Kidney capillary endothelial cell (primary cell): ENCODE measurements at regions not wholly inside any gene's neighbourhood (a gene's known extent, or its start where the extent isn't known, plus 50 kb on each side); places are given as distances from the start of the nearest gene placed in this dataset.

Experiments used
- DNase-seq: peaks from one replicate; pipeline ENCODE4 v3.0.0-alpha.2; 2018; ENCODE audit warnings: low spot score

DNA sequence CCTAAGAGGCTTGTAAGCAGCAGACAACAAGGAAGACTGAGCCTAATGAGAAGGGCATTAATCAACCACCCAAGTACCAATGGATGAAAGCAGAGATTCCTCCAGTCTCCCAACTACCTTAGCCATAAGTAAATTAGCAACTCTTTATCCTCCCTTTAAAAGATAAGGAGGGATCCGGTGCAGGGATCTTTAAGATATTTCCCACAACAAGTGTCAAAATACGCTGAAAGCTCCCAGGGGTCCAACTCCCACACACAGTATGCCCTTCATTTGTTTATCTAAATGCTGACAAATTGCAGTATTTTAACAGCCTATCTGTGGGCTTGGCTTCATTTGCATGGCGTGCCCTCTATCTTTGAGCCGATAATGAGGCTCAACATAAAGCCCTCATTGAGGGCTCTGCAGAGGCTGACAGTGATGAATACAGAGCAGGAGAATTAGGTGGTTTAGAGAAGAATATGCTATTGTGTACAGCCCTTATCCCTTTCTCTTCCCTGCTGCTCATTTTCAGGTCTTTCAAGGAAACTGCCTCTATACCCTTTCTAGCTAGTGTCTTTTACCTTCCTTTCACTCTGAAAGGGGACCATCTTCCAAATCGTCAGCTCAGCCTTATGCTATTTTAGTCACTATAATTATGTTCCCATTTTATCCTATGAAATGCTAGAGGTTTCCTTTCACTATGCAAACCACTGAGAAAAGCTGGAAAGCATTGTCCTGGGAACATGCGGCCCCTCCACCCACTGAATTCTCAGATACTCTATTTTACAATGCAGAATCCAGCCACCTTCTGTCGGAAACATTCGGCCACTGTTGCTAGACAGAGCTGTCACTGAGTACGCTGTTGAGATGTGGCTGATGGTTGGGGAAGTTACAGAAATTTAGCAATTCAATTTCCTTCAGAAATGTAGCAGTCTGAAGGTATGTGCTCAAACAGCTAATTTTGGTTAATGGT lies 575.2 kb upstream of the JAG1 start:
- no peak for DNase-seq

DNA sequence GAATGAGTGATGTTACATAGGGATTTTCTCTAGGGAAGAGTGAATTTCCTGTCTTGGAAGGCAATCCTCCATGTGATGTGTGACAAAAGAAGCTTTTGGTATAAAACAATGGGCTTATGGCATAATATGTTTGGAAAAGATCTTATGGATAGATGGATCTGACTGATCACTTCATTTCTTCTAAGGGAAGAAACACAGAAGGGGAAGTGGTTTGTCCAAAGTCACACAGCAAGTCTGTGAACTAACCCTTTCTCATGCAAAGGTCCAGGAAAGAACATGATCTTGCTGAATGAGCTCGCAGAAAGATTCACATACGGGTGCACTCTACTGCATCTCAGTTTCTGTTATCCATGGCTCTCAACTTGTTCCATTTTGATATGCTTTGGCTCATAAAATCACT lies 575.9 kb upstream of the JAG1 start:
- no peak for DNase-seq

DNA sequence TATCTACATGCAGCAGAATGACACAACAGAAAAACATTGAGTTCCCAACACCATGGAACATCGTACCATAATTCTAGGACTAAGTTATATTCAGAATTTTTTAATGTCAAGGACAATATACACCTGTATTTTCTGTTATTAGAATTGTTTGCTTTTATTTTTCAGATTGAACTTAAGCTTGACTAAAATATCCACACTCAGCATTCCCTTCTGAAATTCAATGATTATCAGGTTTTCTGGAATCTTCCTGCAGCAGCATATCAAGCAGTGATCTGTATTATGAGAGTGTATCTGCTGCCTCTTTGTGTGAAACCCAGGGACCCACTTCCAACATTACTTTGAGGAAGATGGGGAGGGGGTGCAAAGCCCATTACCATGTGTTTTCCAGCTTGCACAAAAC lies 578.6 kb upstream of the JAG1 start:
- no peak for DNase-seq

DNA sequence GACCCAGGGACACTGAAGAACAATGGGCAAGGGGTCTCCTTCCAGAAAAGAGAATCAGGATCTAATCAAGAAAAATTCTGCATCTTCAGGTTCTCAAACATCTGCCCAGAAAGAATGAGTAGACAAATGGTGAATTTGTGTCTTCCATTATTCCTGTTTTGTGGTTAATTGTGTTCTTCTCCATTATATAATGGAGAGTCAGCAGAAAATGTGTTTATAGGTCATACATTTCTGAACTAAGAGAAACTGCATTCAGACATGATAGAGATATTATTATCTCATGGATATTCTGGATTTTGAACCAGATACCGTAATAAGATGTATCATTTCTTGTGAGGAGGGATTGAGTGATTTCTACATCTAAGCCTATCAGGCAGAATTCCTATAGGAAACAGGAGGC lies 581.7 kb upstream of the JAG1 start:
- no peak for DNase-seq

DNA sequence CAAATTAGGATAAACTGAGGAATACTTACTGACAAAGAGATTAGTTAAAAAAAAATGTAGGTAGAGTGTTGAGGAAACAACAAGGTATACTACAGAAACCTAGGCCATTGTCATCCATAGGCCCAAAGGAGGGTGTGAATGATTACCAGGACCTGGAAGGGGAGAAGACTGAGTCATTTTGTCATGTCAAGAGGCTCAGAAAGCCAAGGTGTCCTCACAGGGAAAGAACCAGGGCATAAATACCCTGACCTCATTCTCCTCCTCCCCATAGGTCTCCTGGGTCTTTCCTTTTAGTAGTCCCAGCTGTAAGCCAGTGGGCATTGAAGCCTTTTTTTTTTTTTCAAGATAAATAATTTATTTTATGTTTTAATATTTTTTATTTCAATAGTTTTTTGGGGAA lies 582.1 kb upstream of the JAG1 start:
- no peak for DNase-seq

DNA sequence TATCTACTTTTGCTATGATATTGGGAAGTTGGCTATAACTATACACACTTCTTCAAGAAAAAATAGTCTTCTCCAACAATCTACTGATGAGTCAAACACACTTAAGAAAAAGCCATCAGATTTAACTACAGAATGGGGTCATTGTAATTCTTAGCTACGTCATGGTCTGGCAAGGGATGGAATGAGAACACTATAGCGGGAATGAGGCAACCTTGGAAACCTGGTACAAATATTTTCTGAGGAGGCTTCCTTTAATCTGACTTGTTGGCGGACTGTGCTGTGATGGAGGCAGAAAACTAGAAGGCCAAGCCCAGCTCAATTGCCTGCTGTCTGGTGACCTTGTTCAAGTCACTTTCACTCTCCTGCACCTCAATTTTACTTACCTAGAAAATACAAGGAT lies 586.8 kb upstream of the JAG1 start:
- no peak for DNase-seq

DNA sequence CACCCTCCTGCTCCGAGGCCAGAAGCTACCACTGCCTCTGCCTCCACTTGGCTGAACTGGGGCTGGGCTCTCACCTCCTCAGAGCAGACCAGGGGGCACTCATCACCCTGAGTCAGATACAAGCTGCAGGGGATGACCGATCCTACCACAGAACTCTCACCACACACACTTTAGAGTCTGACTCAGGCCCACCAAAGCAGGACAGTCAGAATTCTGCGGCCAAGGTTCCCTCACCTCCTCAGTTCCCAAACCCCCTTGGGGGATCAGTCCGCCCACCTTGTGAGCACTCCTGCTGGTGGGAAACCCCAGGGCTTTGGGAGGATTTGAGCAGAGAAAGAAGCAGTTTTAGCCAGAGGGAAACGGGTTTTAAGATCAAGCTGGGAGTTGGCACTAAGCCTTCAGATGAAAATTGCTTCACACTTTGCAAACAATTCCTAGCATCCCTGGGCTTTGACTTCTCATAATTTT lies 587.8 kb upstream of the JAG1 start:
- no peak for DNase-seq

DNA sequence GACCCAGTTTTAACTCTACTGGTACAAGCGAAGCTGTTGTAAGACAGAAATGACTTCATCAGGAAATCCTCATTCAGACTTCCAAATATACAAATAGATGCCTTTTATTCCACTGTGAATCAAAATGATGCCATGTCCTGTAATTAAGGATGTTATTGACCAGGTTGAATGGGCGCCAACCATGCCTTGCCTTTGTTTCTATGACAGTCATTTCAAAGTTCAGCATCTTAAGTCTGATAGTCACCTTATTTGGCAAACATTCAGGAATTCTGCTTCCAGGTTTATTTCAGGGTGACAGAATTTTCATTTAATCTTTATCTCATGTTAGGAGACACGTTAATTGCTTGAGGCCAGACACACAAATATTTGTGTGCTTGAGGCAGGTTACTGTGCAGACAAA lies 592.8 kb upstream of the JAG1 start:
- peak; percentile 76 for DNase-seq

DNA sequence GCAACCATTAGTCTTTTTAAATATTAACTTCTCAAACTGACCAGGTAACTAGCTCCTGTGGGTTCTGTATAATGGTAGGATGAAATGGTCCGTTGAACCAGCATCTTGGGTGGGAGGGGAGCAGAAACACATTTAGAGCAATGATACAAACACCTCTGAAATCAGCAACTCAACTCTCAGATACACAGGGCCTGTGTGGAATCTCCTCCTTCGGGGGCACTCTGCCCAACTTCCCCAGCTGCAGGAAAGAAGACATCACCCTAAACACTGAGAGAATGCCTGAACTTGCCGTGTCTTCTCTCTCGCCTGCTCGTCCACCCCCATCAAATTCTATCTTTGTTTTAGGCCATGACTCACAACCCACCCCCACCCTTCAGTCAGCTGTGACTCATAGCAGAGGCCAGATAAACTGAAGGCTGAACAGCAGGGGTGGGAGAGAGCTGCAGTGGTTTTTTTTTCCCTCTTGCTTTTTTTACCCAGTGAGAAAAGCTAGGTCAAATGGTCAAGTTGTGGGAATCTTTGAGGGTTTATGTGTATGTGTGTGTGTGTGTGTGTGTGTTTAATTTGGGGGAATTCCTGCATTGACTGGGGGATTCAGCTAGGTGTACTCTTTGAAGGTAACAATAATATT lies 593.4 kb upstream of the JAG1 start:
- peak; percentile 93 for DNase-seq

DNA sequence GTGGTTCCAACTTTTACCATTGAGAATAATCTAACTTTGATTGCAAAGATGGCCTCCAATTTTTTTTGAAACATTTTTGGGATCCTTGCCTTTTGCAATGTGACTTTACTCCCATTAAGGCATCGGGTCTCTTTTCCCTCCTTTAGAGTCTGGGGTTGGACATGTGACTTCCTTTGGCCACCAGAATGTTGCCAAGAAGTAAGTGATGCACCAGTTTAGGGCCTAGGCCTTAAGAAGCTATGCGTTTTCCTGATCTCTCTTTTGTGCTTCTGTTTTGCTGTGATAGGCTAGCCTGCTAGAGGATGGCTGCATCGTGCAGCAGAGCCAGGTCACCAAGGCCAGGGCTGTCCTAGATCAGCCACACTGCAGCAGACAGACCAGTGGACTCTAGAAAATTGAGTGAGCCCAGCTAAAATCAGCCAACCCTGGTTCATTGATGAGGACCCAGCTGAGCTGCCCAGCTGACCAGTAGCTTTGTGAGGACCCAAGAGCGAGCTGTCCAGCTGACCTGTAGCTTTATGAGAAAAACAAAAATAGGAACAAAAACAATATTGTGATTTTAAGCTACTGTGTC lies 594.0 kb upstream of the JAG1 start:
- DNase-seq, result no peak

DNA sequence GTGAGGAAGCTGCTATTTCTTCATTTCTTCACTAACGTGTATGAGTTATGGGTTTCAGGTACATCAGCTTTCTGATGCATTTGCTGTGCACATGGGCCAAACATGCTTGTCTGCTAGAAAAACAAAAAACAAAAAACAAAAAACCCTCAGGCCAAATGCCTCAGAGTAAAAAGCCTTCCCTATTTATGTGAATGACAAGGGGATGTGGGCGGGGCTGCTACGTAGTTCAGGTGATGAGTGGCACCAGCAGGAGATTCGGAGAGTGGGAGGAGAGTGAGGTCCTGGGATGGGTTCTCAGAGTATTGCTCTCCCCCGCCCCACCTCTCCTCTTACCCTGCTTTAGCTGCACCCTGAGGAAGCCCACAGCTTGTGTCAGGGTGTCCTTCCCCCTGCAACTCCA lies 596.8 kb upstream of the JAG1 start:
- no peak for DNase-seq

DNA sequence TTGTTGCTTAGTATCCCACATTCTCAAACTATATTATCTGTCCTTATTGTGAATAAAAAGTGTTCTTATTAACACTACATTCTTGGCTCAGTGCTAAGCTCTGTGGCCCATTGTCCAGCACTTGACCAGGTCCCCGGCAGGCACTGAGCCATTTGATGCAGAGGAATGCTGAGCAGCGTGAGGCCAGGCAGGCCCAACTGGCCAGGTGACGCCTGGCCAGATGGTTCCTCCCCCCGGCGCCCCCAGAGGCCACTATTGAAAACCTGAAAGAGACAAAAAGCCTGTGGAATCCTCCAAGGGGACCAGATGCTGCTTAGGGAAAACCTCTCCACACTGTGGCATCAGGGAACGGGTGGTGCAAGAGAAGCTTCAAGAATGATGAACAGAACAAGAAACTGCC lies 597.5 kb upstream of the JAG1 start:
- no peak for DNase-seq

DNA sequence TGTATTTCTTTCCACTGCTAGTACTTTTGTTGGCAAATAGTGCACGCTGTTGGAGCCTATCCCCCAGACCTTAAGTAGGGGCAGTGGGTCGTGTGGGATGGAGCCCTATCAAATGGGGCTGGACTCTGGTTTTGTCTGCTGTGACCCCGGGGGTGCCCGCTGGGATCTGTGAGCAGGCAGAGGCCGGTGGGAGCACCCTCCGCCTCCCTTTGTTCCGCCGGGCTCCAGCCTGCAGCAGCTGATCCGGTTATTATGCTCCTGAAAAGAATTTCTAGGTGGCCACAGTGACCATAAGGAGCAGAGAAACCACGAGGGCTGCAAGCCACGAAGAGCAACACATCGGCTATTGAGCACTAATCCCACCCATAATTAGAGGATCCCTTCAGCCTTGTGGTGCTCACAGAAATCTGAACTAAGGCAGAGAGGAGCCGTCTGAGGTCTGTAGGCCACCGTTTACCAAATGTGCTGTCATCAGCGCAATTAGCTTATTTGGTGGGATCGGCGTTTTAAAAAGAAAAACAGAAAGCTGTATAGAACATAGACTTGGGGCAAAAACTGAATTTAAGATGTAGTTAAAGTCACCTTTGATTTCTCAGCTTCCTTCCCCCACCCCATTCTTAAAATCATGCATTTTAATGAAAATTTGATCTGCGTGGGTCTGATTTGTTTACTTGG lies 598.3 kb upstream of the JAG1 start:
- no peak for DNase-seq

DNA sequence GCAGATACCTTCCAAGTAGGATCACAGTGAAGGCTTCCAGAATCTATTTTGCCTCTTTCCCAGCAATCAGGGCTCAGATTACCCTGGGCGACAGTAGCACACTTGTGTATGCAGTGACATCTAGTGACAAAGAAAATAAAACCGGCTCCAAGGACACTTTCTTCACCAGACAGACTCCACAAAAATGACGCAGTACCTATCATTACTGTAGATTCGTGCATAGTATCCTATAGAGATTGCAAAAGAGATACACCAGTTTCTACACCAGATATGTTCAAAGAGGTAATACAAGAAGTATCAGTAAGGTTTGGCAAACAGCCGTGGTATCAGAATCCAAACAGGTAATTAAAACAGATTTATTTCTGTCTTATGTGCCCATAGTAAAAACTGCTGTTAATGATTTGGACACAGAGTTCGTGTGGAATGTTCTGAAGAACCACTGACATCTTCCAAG lies 600.4 kb upstream of the JAG1 start:
- peak; percentile 81 for DNase-seq

DNA sequence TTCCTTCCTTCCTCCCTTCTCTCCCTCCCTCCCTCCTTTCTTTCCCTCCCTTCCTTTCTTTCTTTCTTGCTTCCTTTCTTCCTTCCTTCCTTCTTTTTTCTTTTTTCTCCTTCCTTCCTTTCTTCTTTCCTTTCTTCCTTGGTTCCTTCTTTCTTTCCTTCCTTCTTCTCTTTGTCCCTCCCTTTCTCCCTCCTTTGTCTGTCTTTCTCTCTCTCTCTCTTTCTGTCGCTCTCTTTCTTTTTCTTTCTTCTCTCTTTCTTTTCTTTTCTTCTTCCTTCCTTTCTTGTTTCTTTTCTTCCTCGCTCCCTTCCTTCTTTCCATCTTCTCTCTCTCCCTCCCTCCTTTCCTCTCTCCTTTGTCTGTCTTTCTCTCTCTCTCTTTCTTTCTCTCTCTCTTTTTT lies 601.9 kb upstream of the JAG1 start:
- DNase-seq, result no peak

DNA sequence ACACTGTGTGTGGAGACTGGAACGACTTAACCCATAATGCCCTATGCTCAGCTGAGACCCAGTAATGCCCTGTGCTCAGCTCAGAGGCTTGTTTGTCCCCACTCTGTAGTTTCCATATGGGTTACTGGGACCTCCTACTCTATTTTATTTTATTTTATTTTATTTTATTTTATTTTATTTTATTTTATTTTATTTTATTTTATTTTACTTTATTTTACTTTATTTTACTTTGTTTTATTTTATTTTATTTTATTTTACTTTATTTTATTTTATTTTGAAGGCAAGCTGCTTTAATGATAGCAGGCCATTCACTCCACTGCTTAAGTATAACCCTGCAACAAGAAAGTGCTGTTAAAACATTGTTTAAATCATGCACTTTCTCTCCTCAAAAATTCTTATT lies 603.4 kb upstream of the JAG1 start:
- DNase-seq, result no peak

DNA sequence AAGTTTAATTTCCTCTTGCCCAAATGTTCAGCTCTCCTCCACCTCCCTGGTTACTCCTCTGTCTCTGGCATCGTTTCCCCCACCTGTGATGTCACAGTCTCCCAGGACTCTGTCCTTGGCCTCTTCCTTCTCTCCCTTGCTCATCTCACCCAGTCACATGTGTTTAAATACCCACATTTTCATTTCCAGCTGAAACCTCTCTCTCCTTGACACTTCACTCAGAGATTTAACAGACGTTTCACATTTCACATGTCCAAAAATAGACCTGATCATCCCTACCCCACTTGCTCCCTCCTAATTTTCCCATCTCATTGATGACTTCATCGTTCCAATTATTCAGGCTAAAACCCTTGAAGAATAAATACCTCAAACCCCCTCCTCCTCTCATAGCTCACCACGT lies 604.1 kb upstream of the JAG1 start:
- no peak for DNase-seq

DNA sequence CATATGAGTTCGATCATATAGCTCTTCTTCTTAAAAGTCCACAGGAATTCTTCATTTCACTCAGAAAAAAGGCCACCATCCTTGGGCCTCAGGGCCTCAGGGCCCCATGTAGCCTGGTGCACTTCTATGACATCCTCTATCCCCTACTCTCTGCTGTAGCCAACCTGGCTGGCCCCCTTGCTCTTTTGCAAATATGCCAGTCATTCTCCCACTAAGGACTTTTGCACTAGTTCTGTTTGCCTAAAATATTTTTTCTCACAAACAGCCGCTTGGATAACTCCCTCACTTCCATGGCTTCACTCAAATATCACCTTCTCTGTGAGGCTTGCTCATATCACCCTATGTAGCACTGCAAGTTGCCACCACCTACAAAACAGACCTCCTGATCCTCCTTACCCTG lies 604.7 kb upstream of the JAG1 start:
- DNase-seq, result no peak

DNA sequence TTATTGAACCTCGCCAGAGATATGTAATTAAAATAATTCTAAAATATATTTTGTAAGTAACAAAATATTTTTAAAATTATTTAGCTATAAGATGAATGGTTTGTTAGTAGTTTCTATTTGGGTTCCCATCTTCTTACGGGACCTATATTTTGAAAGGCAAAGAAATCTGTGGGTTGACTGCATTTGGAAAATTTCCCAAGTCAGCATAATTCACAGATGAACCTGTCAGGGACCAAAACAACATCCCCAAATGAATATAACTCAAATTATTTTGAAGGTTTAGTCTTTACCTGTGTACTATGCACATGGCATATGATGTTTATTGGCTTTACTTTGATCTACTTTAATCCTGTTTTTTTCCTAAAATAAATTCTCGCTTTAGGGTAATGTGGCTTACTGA lies 607.4 kb upstream of the JAG1 start:
- no peak for DNase-seq

DNA sequence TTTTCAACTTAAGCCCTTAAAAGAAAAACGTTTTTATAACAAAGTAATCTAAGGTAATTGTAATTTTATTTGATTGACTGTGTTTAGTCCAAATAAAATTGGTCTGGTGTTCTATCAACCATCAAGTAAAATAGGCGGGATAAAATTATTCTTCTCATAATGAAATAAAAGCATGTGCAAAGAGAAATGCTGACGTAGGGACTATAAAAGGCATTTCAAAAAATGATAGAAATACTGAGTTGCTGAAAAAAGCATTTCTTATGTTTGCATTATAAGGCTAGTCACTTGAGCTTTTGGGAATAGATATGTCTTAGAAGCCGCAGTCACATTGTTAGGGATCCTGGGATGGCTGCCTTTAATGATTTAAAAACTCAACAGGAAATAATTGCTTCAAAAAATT lies 608.0 kb upstream of the JAG1 start:
- DNase-seq, result no peak

DNA sequence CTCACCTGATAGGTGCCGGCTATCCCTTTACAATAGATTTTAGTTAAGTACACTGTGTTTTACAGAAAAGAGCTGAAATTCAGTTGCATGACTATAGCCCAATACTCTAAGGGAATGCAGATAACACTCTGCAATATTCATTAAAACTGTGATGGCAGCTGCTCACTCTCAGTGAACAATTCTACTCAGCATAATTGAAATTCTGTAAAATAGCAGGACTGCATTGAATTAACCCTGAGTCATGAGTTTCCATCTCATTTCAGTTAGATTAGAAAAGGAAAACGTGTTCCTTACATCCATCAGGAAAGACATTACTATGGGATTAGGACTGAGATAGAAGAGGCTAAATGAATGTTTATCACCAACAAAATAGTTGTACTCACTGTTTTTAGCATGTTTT lies 613.3 kb upstream of the JAG1 start:
- DNase-seq, result no peak

DNA sequence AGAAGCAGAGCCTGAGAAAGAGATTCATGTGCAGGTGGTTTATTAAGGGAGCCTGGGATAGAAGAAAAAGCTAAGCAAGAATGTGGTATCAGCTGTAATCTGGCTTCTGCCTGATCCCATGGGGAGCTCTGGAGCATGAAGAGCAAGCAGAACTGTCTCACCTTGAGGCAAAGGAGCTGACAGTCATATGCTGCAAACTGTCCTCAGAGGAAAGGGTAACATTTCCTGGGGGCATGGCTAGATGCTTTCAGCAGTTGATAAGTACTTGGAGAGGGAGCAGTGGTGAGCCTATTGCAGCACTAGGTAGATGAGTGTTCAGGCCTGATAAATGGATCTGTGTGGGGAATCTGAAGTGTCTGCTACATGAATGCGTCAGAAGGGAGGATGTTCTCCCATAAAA lies 621.5 kb upstream of the BTBD3 start:
- DNase-seq, result no peak

DNA sequence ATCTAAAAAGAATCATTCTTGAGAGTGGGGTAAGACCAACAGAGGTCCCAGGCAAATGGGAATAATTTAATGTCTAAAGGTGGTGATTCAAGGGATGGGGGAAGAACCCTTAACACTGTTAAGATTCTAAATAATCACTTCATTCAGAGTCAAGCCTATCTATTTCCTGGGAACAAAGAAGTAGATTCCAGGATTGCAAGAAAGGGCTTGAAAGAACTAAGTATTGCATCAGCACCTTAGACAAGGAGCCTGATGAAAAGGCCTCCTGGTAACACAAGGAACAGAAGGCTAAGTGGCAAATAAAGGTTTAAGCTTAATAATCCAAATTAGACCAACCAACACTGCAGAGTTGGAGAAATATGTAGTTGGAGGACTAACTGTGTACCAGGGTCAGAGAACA lies 620.7 kb upstream of the BTBD3 start:
- DNase-seq, result no peak
